ENCODE measurements at regions not wholly inside any gene's neighbourhood (a gene's known extent, or its start where the extent isn't known, plus 50 kb on each side); places are given as distances from the start of the nearest gene placed in this dataset.

- H3K9me3 ChIP-seq (replicated peaks; ENCODE audit: control insufficient read depth, insufficient read depth, low read length): no peaks in the 10 kb centered on the region
- BruUV-seq (replicated peaks): no TSS peak
- no peak overlapping the region for H3K9ac ChIP-seq (replicated peaks; ENCODE audit: extremely low read depth, insufficient read depth, low read length)
- intact Hi-C loops (cut with micrococcal nuclease): no loop called here
- FAIRE-seq (no peak), DNase-seq (ENCODE audit: low read depth, low spot score) (no peak)
- H3K4me1 ChIP-seq (ENCODE audit: control insufficient read depth, extremely low read depth, insufficient read depth, low read length): no peaks in the 10 kb centered on the region
- H4K20me1 ChIP-seq (replicated peaks; ENCODE audit: control insufficient read depth, extremely low read depth, insufficient read depth, low read length): no peaks in the 10 kb centered on the region
- no peaks in the 10 kb centered on the region for H3K79me2 ChIP-seq (ENCODE audit: control insufficient read depth, insufficient read depth, low read length)
- TF ChIP-seq MAX (IDR thresholded peaks at IDR 0.05; ENCODE audit: insufficient read depth, insufficient read length) (no peak), GATA2 (IDR thresholded peaks at IDR 0.05; ENCODE audit: insufficient read depth, insufficient read length, low read depth, low read length) (no peak), CTCF (IDR thresholded peaks at IDR 0.05; ENCODE audit: extremely low read depth in 1 of 2, insufficient read depth in 1 of 2, low read depth in 1 of 2, low read length in 2 of 2) (no peak), POLR2AphosphoS5 (IDR thresholded peaks at IDR 0.05; ENCODE audit: insufficient read depth, low read depth, low read length) (no peak)
- dilution Hi-C loops (cut with MboI; ENCODE audit: extremely low pct_ligation_motif_present, low sequenced_read_pairs): no loop called here
- H2AFZ ChIP-seq (ENCODE audit: low read depth, low read length): no peak overlapping the region
- no peaks in the 10 kb centered on the region for H3K9me1 ChIP-seq (replicated peaks; ENCODE audit: control insufficient read depth, extremely low read depth, insufficient read depth, low read length)
- CTCF ChIA-PET: no interaction called here
- H3K4me2 ChIP-seq (ENCODE audit: insufficient read depth, low read length): no peak overlapping the region
- H3K27ac ChIP-seq (ENCODE audit: insufficient read depth, low read depth, low read length): no peak overlapping the region
- H3K4me3 ChIP-seq (replicated peaks in 1 of 3; ENCODE audit: insufficient read depth in 1 of 3, low read depth in 1 of 3, low read length in 3 of 3): no peak overlapping the region
- H3K36me3 ChIP-seq (ENCODE audit: control insufficient read depth in 2 of 2, extremely low read depth in 1 of 2, insufficient read depth in 2 of 2, low read length in 2 of 2): no peaks in the 10 kb centered on the region
- POLR2A ChIA-PET: no interaction called here
- no peaks in the 10 kb centered on the region for H3K27me3 ChIP-seq (ENCODE audit: control insufficient read depth in 2 of 2, insufficient read depth in 2 of 2, low read length in 2 of 2)
Observed at GRCh38 chr11:106457727-106458126, 380.3 kb downstream of the AASDHPPT start.

GRCh38 chr11:106459135-106459534, 381.7 kb downstream of the AASDHPPT start:
- dilution Hi-C loops (cut with MboI; ENCODE audit: extremely low pct_ligation_motif_present, low sequenced_read_pairs): no loop called here
- ChIA-PET CTCF (no interaction called here), POLR2A (no interaction called here)
- Histone ChIP-seq H3K4me3 (replicated peaks in 1 of 3; ENCODE audit: insufficient read depth in 1 of 3, low read depth in 1 of 3, low read length in 3 of 3) (no peak overlapping the region), H2AFZ (ENCODE audit: low read depth, low read length) (no peak overlapping the region), H3K9me1 (replicated peaks; ENCODE audit: control insufficient read depth, extremely low read depth, insufficient read depth, low read length) (no peaks in the 10 kb centered on the region), H3K36me3 (ENCODE audit: control insufficient read depth in 2 of 2, extremely low read depth in 1 of 2, insufficient read depth in 2 of 2, low read length in 2 of 2) (no peaks in the 10 kb centered on the region), H3K27ac (ENCODE audit: insufficient read depth, low read depth, low read length) (no peak overlapping the region), H3K4me1 (ENCODE audit: control insufficient read depth, extremely low read depth, insufficient read depth, low read length) (no peaks in the 10 kb centered on the region), H3K27me3 (ENCODE audit: control insufficient read depth in 2 of 2, insufficient read depth in 2 of 2, low read length in 2 of 2) (no peaks in the 10 kb centered on the region), H3K9ac (replicated peaks; ENCODE audit: extremely low read depth, insufficient read depth, low read length) (no peak overlapping the region), H3K9me3 (replicated peaks; ENCODE audit: control insufficient read depth, insufficient read depth, low read length) (no peaks in the 10 kb centered on the region), H3K79me2 (ENCODE audit: control insufficient read depth, insufficient read depth, low read length) (no peaks in the 10 kb centered on the region), H3K4me2 (ENCODE audit: insufficient read depth, low read length) (no peak overlapping the region), H4K20me1 (replicated peaks; ENCODE audit: control insufficient read depth, extremely low read depth, insufficient read depth, low read length) (no peaks in the 10 kb centered on the region)
- TF ChIP-seq POLR2A (IDR thresholded peaks at IDR 0.05; ENCODE audit: low read depth, low read length): no peak
- no peak for TF ChIP-seq CTCF (IDR thresholded peaks at IDR 0.05; ENCODE audit: extremely low read depth in 1 of 2, insufficient read depth in 1 of 2, low read depth in 1 of 2, low read length in 2 of 2)
- TF ChIP-seq MAX (IDR thresholded peaks at IDR 0.05; ENCODE audit: insufficient read depth, insufficient read length): no peak
- TF ChIP-seq MYC (IDR thresholded peaks at IDR 0.05; ENCODE audit: low read depth, low read length): no peak
- TF ChIP-seq EZH2 (IDR thresholded peaks at IDR 0.05; ENCODE audit: borderline replicate concordance, low read depth, low read length, severe bottlenecking): no peak
- TF ChIP-seq POLR2AphosphoS5 (IDR thresholded peaks at IDR 0.05; ENCODE audit: insufficient read depth, low read depth, low read length): no peak
- TF ChIP-seq FOS (IDR thresholded peaks at IDR 0.05; ENCODE audit: borderline replicate concordance, insufficient read depth, low read length): no peak
- no peak for TF ChIP-seq JUN (IDR thresholded peaks at IDR 0.05; ENCODE audit: borderline replicate concordance, insufficient read depth, insufficient read length, low read depth)
- TF ChIP-seq GATA2 (IDR thresholded peaks at IDR 0.05; ENCODE audit: insufficient read depth, insufficient read length, low read depth, low read length): no peak
- DNase-seq (ENCODE audit: low read depth, low spot score) (no peak), FAIRE-seq (no peak)
- BruUV-seq (replicated peaks): no TSS peak
- intact Hi-C loops (cut with micrococcal nuclease): no loop called here

Data from endothelial cell of umbilical vein (primary cell).